HEK293 (cell line): ENCODE measurements at regions not wholly inside any gene's neighbourhood (a gene's known extent, or its start where the extent isn't known, plus 50 kb on each side); places are given as distances from the start of the nearest gene placed in this dataset.
"Not testable (repeated sequence)": the region's sequence is repeated elsewhere in the genome, so short reads cannot be mapped to it uniquely, and the experiment has no call there.

Experiments
- CTCF ChIA-PET: fragments of 350-600 bp; formaldehyde crosslinking; extraction: SDS; loops from one replicate; lab custom pipeline; 2021; ENCODE audit warnings: antibody characterized with exemption; lab: Yijun Ruan, JAX
- POLR2A ChIA-PET: fragments of 300-600 bp; formaldehyde crosslinking; extraction: SDS; loops from one replicate; lab custom pipeline; 2020; ENCODE audit warnings: antibody characterized with exemption, inconsistent platforms; lab: Yijun Ruan, JAX
- H3K27ac ChIP-seq: fragments of 200-500 bp; sonication (Bioruptor generic); 2 replicates; pipeline ENCODE4 v1.5.1; 2014; ENCODE audit warnings: low read depth, low read length, control low read depth, inconsistent platforms; ENCODE audit errors: extremely low read depth
- H3K36me3 ChIP-seq, 2 experiments: fragments of 200-500 bp in 1 of 2; sonication (Bioruptor generic) in 1 of 2; 1 replicate in 1 of 2; 2 replicates in 1 of 2; pipeline ENCODE4 v1.5.1; 2014 to 2017; ENCODE audit warnings: inconsistent platforms in 2 of 2, low read length in 2 of 2; ENCODE audit not compliant: control insufficient read depth in 2 of 2, insufficient read depth in 1 of 2
- H3K4me1 ChIP-seq: fragments of 200-500 bp; sonication (Bioruptor generic); 2 replicates; pipeline ENCODE4 v1.5.1; 2014; ENCODE audit warnings: mild to moderate bottlenecking, low read length, inconsistent platforms; ENCODE audit not compliant: control insufficient read depth, insufficient read depth
- H3K4me3 ChIP-seq: 2 replicates; pipeline ENCODE4 v1.5.1; 2011; ENCODE audit warnings: low read depth, mild to moderate bottlenecking, control low read depth, low read length, moderate library complexity
- H3K9me3 ChIP-seq: fragments of 200-500 bp; sonication (Bioruptor generic); 2 replicates; pipeline ENCODE4 v1.5.1; 2014; ENCODE audit warnings: low read depth, low read length, inconsistent platforms; ENCODE audit not compliant: control insufficient read depth, insufficient read depth
- BCL6B ChIP-seq: fragments of 450-650 bp; formaldehyde crosslinking; IDR thresholded peaks from 2 replicates; pipeline ENCODE4 v1.5.1; 2017; ENCODE audit warnings: missing biosample characterization, missing genetic modification characterization
- GLI4 ChIP-seq: fragments of 450-650 bp; formaldehyde crosslinking; IDR thresholded peaks from 2 replicates; pipeline ENCODE4 v1.5.1; 2016; ENCODE audit warnings: missing biosample characterization, missing genetic modification characterization
- KLF17 ChIP-seq: fragments of 450-650 bp; formaldehyde crosslinking; IDR thresholded peaks from 2 replicates; pipeline ENCODE4 v1.5.1; 2016; ENCODE audit warnings: missing biosample characterization, missing genetic modification characterization
- OSR2 ChIP-seq: fragments of 450-650 bp; formaldehyde crosslinking; IDR thresholded peaks from 2 replicates; pipeline ENCODE4 v1.5.1; 2016; ENCODE audit warnings: missing biosample characterization, missing genetic modification characterization
- SALL2 ChIP-seq: fragments of 450-650 bp; formaldehyde crosslinking; IDR thresholded peaks from 2 replicates; pipeline ENCODE4 v1.5.0; 2017; ENCODE audit warnings: missing biosample characterization, mild to moderate bottlenecking, missing genetic modification characterization, borderline replicate concordance
- TCF7L2 ChIP-seq: IDR thresholded peaks from 2 replicates; pipeline ENCODE4 v1.6.1; 2011; ENCODE audit warnings: low read depth, mild to moderate bottlenecking, inconsistent platforms, low read length, moderate library complexity, borderline replicate concordance
- YY1 ChIP-seq: fragments of 450-650 bp; formaldehyde crosslinking; IDR thresholded peaks from 2 replicates; pipeline ENCODE4 v1.5.1; 2018; ENCODE audit warnings: missing biosample characterization, missing genetic modification characterization
- ZBTB1 ChIP-seq: fragments of 450-650 bp; formaldehyde crosslinking; IDR thresholded peaks from 2 replicates; pipeline ENCODE4 v1.5.1; 2016; ENCODE audit warnings: missing biosample characterization, missing genetic modification characterization
- ZFHX2 ChIP-seq: fragments of 450-650 bp; formaldehyde crosslinking; conservative IDR thresholded peaks from 2 replicates; pipeline ENCODE4 v1.5.1; 2016; ENCODE audit warnings: missing biosample characterization, missing genetic modification characterization
- ZFP41 ChIP-seq: fragments of 450-650 bp; formaldehyde crosslinking; IDR thresholded peaks from 2 replicates; pipeline ENCODE4 v1.5.1; 2016; ENCODE audit warnings: missing biosample characterization, missing genetic modification characterization, borderline replicate concordance
- ZNF169 ChIP-seq: fragments of 450-650 bp; formaldehyde crosslinking; IDR thresholded peaks from 2 replicates; pipeline ENCODE4 v1.5.1; 2016; ENCODE audit warnings: missing biosample characterization, missing genetic modification characterization
- ZNF184 ChIP-seq: fragments of 450-650 bp; IDR thresholded peaks from 2 replicates; pipeline ENCODE4 v1.5.1; 2018; ENCODE audit warnings: missing biosample characterization, mild to moderate bottlenecking, missing genetic modification characterization
- ZNF23 ChIP-seq: fragments of 450-650 bp; formaldehyde crosslinking; IDR thresholded peaks from 2 replicates; pipeline ENCODE4 v1.5.1; 2016; ENCODE audit warnings: missing biosample characterization, missing genetic modification characterization, borderline replicate concordance
- ZNF280D ChIP-seq: fragments of 450-650 bp; formaldehyde crosslinking; IDR thresholded peaks from 2 replicates; pipeline ENCODE4 v1.5.1; 2016; ENCODE audit warnings: missing biosample characterization, missing genetic modification characterization
- ZNF366 ChIP-seq: fragments of 450-650 bp; formaldehyde crosslinking; conservative IDR thresholded peaks from 2 replicates; pipeline ENCODE4 v1.5.1; 2016; ENCODE audit warnings: missing biosample characterization, missing genetic modification characterization
- ZNF488 ChIP-seq: fragments of 450-650 bp; formaldehyde crosslinking; IDR thresholded peaks from 2 replicates; pipeline ENCODE4 v1.5.1; 2016; ENCODE audit warnings: missing biosample characterization, missing genetic modification characterization
- ZNF600 ChIP-seq: fragments of 450-650 bp; formaldehyde crosslinking; IDR thresholded peaks from 2 replicates; pipeline ENCODE4 v1.5.1; 2016; ENCODE audit warnings: missing biosample characterization, missing genetic modification characterization
- ZNF785 ChIP-seq: fragments of 450-650 bp; formaldehyde crosslinking; IDR thresholded peaks from 2 replicates; pipeline ENCODE4 v1.5.1; 2016; ENCODE audit warnings: missing biosample characterization, missing genetic modification characterization
- TF ChIP-seq, protein P1 (sequence below): fragments of 450-650 bp; formaldehyde crosslinking; IDR thresholded peaks from 2 replicates; pipeline ENCODE4 v1.5.1; 2016; ENCODE audit warnings: missing biosample characterization, missing genetic modification characterization

- Histone ChIP-seq H3K36me3 (no peaks in the 10 kb centered on the region), H3K9me3 (no peaks in the 10 kb centered on the region; the same call in 1 of the 2 replicates), H3K27ac (no peak overlapping the region), H3K4me3 (no peak overlapping the region), H3K4me1 (no peaks in the 10 kb centered on the region)
- no peak for TF ChIP-seq ZNF785
- no peak for TF ChIP-seq ZNF488 (tag by site-specific recombination)
- no peak for TF ChIP-seq ZFP41
- no peak for TF ChIP-seq ZNF366 (tag by site-specific recombination)
- no peak for TF ChIP-seq OSR2 (tag by site-specific recombination)
- TF ChIP-seq ZBTB1 (tag by site-specific recombination) = no peak
- CTCF ChIA-PET = no interaction called here
- POLR2A ChIA-PET = no interaction called here
Observed at GRCh38 chr5:45772402-45772801, 76.2 kb upstream of the HCN1 start.

DNA sequence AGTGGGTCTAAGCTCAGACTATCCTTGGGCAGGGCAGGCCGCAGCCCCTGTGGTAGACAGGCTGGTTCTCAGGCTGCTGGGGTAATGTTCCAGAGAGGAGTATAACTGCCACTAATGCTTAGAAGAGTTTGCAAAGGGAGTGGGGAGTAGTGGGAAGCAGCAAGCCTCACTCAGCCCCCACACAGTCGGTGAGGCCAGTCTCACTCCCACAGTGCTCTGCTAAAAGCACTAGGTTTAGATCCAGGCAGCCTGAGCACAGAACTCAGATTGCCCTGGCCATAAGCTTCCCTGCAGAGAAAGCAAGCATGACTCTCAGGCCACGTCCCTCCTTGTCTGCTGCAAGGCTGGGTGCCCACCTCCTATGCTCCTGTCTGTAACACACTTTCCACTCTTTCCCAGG is 69.4 kb upstream of the HCN1 start:
- POLR2A ChIA-PET = no interaction called here
- Histone ChIP-seq H3K4me1 (no peaks in the 10 kb centered on the region), H3K27ac (no peak overlapping the region), H3K36me3 (no peaks in the 10 kb centered on the region), H3K4me3 (no peak overlapping the region), H3K9me3 (no peaks in the 10 kb centered on the region)
- CTCF ChIA-PET = interaction anchor here (0.7 kb wide), 1 partner anchor 22 kb away, joined by 3 read pairs; no protein-coding TSS in a partner anchor
- no peak for TF ChIP-seq TCF7L2
- no peak for TF ChIP-seq KLF17 (tag by site-specific recombination)
- TF ChIP-seq ZFP41 = no peak

GRCh38 chr5:45750574-45750973 is 54.4 kb upstream of the HCN1 start:
- CTCF ChIA-PET = no interaction called here
- H3K4me1 ChIP-seq = no peaks in the 10 kb centered on the region

DNA sequence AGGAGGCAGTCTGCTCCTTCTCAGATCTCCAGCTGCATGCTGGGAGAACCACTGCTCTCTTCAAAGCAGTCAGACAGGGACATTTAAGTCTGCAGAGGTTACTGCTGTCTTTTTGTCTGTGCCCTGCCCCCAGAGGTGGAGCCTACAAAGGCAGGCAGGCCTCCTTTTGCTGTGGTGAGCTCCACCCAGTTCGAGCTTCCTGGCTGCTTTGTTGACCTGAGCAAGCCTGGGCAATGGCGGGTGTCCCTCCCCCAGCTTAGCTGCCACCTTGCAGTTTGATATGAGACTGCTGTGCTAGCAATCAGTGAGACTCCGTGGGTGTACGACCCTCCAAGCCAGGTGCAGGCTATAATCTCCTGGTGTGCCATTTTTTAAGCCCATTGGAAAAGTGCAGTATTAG is 52.3 kb upstream of the HCN1 start:
- H3K4me1 ChIP-seq, H3K4me3 ChIP-seq, H3K27ac ChIP-seq, H3K36me3 ChIP-seq, POLR2A ChIA-PET, CTCF ChIA-PET, H3K9me3 ChIP-seq: not testable (repeated sequence)

More at GRCh38 chr5:45750574-45750973, 54.4 kb upstream of the HCN1 start:
- H3K27ac ChIP-seq = no peak overlapping the region
- no peaks in the 10 kb centered on the region for H3K36me3 ChIP-seq
- no peaks in the 10 kb centered on the region for H3K9me3 ChIP-seq
- POLR2A ChIA-PET = no interaction called here
- H3K4me3 ChIP-seq = no peak overlapping the region
- no peak for TF ChIP-seq YY1 (tag by site-specific recombination)
- no peak for TF ChIP-seq ZNF169 (tag by site-specific recombination)
- TF ChIP-seq ZNF280D = no peak
- no peak for TF ChIP-seq SALL2 (tag by site-specific recombination)
- TF ChIP-seq ZNF366 (tag by site-specific recombination) = no peak
- TF ChIP-seq GLI4 (tag by site-specific recombination) = no peak
- TF ChIP-seq ZNF184 (tag by site-specific recombination) = no peak
- TF ChIP-seq ZFHX2 (tag by site-specific recombination) = no peak
- TF ChIP-seq ZNF600 (tag by site-specific recombination) = no peak
- no peak for TF ChIP-seq BCL6B (tag by site-specific recombination)
- no peak for TF ChIP-seq ZNF23 (tag by site-specific recombination)
- TF ChIP-seq, protein P1, sequence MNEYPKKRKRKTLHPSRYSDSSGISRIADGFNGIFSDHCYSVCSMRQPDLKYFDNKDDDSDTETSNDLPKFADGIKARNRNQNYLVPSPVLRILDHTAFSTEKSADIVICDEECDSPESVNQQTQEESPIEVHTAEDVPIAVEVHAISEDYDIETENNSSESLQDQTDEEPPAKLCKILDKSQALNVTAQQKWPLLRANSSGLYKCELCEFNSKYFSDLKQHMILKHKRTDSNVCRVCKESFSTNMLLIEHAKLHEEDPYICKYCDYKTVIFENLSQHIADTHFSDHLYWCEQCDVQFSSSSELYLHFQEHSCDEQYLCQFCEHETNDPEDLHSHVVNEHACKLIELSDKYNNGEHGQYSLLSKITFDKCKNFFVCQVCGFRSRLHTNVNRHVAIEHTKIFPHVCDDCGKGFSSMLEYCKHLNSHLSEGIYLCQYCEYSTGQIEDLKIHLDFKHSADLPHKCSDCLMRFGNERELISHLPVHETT (tag by site-specific recombination) = no peak
